ENCODE measurements at regions not wholly inside any gene's neighbourhood (a gene's known extent, or its start where the extent isn't known, plus 50 kb on each side); places are given as distances from the start of the nearest gene placed in this dataset.

DNA sequence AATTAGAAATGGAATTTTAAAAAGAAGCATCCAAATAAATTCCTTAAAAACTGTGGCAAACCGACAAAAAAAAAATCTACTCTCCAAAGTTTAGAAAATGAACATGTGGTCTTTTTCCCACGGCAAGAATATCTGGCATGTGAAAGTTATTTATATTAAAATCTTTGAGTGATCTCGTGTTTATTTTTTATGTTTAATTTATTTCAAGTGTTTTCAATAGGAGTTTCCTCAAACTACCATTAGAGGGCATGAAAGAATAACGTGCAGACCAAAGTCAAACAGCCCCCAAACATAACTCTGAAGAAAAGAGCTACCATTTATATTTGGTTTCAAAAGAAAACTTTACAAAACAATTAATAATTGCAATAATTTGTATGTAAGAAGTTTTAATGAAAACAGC lies 286.4 kb downstream of the ZIC4 start:
- no peak for TF ChIP-seq EP300 (IDR thresholded peaks at IDR 0.05; ENCODE audit: low read depth)
- TF ChIP-seq, protein P1, sequence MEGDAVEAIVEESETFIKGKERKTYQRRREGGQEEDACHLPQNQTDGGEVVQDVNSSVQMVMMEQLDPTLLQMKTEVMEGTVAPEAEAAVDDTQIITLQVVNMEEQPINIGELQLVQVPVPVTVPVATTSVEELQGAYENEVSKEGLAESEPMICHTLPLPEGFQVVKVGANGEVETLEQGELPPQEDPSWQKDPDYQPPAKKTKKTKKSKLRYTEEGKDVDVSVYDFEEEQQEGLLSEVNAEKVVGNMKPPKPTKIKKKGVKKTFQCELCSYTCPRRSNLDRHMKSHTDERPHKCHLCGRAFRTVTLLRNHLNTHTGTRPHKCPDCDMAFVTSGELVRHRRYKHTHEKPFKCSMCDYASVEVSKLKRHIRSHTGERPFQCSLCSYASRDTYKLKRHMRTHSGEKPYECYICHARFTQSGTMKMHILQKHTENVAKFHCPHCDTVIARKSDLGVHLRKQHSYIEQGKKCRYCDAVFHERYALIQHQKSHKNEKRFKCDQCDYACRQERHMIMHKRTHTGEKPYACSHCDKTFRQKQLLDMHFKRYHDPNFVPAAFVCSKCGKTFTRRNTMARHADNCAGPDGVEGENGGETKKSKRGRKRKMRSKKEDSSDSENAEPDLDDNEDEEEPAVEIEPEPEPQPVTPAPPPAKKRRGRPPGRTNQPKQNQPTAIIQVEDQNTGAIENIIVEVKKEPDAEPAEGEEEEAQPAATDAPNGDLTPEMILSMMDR (IDR thresholded peaks at IDR 0.05): peak in 2 of 5 experiments; percentile 21 to 29
- TF ChIP-seq POLR2A (IDR thresholded peaks at IDR 0.05): no peak
